ENCODE measurements at regions not wholly inside any gene's neighbourhood (a gene's known extent, or its start where the extent isn't known, plus 50 kb on each side); places are given as distances from the start of the nearest gene placed in this dataset.

DNA sequence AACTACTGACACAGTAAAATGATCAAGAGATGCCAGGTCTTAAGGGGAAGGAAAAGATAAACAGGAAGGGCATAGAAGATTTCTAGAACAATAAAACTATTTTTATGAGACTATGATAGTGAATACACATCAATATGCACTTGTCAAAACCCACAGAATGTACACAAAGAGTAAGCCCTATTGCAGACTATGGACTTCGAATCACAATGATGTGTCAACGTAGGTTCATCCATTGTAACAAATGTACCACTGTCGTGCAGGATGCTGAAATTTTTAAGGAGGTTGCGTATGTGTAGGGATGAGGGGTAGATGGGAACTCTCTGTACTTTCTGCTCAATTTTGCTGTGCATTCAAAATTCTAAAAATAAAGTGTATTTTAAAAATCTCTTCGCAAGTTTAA is 171.9 kb downstream of the KLF12 start:
- DNase-seq, result no peak

DNA sequence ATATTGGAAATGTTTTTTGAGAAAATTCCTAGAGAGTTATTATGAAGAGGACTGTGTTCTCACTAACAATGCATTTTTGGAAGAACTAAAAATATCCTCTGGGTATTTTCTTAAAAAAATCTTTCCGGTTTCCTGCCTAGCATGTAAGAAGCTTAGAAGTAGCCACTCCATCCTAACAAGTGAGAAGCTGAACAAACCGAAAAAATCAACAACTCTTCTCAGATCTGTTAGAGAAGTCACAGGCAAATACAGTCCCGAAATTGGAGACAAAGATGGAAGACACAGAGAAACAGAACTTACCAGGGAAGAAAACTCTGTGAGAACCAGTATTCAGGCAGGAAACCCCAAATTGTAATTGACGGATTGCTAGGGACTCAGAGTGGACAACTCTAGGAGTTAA is 173.0 kb downstream of the KLF12 start:
- DNase-seq, result no peak

DNA sequence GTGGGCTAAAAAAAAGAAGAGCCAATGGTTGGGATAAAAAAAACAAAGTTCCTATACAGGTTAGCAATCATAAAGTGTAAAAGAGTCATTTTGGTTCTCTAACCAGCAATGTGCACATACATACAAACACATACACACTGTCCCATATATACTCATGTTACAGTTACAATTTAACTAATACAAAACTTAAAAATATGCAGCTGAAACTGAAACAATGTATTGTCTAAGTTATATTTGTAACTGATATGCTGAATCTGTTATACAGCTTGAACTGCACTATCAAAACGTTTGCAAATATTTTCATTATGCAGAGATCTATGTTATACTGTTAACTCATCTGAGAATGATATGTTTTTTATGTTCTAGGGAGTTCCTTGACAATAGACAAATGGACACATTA is 173.7 kb downstream of the KLF12 start:
- no peak for DNase-seq

DNA sequence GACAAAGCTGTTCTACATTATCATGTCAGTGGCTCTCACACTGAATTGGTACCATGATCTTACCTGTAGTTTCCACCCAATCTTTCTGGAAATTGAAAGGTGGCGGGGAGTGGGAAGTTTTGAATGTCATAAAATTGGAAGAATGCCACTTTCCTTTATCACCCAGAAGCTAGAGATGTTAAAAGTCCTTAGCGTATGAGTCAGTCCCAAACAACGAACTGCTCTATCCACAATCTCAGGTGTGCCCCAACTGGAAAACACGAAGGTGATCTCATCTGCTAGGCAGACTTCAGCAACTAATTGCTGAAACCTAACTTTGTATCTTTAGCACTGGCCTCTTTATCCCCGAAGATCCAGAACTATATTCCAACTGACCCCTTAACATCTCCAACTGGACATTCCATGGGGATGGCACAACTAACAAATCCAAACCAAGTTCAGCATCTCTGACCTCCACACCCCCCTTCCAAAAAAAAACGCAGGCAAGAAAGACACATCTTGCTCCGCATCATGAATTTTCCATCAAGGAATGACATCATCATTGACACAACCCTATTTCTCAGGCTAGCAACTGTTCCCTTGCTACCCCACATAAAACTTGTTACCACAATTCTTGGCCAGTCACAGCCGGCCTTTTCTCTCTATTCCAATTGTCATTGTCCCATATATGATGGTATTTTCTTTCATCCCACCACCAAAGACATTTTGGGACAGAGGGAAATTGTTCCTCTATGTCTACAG is 175.4 kb downstream of the KLF12 start:
- no peak for DNase-seq

DNA sequence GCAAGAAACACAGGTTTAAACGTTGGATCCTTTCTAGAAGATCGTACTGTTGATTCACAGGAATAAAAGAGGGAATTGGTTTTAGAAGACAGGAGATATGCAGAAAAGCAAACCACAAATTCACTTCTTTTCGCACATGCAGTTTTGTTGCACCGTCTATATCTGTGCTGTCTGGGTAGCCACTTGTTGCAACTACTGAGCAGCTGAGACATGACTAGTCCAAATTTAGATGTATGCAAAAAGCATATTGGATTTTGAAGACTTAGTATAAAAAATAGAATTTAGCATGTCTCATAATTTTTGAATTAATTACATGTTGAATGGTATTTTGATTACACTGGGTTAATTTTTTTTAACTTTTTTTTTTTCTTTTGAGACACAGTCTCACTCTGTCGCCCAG is 176.3 kb downstream of the KLF12 start:
- no peak for DNase-seq

DNA sequence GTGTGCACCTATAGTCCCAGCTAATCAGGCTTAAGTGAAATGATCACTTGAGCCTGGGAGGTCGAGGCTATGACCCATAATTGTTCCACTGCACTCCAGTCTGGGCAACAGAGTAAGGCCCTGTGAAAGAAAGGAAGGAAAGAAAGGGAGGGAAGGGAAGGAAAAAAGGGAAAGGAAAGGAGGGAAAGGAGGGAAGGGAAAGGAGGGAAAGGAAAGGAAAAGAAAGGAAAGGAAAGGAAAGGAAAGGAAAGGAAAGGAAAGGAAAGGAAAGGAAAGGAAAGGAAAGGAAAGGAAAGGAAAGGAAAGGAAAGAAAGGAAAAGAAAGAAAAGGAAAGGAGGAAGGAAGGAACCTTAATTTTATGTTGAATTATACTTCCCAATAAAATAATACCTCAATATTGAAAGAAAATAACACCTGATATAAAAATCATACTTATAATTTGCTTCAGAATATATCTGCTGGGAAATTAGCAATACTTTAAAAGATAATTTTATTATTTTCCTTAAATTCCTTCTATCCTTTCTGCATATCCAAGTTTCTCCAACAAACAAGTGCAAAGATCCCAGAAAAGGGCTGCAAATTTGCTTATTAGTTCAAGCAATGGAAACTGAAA is 177.3 kb downstream of the KLF12 start:
- no peak for DNase-seq

DNA sequence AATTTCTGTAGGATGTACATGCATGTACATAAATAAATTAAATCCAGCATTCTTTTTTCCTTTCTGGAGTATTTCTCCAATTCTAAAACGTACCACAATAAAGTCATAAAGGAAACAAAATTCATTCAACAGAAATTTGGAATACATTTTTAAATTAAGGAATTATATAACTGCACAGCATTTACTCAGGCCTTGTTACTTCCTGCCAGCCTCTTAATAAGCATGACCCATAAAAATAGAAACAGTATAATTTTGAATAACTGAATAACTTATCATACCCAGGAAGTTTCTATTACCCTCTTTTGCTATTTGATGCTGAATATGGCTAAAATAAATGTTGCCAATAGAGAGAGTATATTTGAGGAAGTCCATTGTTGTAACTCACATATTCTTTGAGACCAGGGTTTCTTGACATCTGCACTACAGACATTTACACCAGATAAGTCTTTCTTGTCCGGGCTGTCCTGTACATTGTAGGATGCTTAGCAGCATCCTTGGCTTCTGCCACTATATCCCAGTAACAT is 178.2 kb downstream of the KLF12 start:
- DNase-seq, result no peak

DNA sequence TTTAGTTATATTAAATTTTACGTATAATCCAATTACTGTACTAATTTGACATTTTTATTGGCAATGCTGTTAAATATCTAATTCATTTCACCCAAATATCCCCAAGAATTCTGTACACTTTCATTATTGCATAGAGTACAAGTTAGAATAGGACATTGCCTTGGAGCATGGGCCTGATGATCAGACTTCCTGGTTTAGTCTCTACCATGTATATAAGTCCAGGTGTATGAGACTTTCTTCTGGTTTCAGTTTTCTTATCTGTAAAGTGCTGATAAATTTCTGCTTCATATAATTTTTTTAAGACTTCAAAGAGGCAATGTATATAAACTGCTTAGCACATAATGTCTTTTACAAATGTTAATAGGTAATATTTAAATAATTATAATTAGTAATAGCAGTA is 179.4 kb downstream of the KLF12 start:
- no peak for DNase-seq

DNA sequence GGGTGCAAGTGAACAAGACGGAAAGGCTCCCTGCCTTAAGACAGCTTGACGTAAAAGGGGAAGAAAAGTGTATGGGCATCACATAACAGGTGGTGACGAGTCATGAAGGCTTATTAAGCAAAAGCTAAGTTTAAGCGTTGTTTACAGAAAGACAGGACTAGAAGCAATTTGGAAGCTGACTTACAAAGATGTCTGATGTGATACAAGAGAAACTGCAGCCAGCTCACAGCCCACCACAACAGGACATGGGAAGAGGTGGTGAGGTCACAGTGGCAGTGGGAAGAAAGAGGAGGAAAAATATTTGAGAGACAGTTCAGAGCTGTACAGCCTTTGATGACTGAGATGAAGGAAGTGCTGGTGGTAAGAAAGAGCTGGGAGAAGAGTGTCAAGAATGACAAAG is 181.6 kb downstream of the KLF12 start:
- DNase-seq, result no peak

DNA sequence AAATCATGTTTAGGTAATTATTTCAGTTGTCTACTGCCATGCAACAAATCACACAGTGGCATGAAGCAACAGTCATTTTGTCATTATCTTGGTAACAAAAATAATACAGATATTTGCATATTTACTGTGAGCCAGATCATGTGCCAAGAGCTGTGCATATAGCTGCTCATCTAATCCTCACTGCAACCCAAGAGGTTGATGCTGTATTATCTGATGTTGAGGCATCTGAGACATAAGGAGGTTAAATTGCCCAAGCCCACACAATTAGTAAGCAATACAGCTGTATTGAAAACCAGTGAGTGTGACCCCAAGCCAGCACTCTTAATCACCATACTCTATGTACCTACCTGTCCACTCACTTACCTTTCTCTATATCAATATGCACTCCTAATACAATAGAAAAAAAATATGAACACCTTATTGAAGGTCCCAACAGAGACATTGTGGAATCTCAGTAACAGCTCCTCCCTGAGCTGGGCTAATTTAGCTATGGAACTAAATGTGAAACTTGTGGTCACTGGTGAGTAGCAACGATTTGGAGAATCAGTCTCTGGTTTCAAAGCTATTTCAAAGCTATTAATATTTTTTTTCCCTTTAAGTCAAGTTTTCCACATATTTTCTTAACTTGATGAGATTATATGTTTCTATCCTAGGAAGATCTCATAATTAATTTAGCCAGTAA is 185.2 kb downstream of the KLF12 start:
- no peak for DNase-seq

DNA sequence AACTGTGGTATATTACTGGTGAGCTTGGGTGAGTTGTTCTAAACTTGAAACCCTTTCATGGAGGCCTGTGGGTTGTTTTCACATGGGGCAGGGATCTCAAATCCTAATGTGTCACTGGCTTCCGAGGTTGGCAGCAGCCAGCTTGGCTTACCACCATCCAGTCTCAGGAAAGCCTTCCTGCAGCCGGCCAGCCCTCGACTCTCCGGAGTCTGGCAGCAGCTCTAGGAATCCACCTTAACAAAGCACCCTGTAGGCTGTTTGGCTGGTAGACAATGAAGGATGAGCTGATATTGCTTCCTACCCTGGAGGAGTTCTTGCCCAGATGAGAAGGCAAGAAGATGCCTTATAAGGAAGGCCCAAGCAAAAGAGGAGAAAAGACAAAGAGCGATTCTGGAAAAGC is 188.3 kb downstream of the KLF12 start:
- DNase-seq, result no peak

DNA sequence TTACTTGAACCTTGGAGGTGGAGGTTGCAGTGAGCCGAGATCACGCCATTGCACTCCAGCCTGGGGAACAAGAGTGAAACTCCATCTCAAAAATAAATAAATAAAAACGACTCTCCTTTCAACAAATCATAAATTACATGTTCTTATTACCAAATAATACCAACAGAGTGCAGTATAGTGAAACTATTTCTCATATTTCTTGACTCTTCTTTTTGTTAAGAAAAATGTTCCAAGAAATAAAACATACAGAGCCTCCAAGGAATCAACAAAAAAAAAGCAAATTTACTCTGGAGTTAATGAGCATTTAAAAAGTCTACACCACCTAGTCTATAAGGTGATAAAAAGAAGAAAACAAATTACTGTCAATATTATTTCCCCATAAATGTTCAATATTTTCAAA is 188.8 kb downstream of the KLF12 start:
- DNase-seq, result no peak

DNA sequence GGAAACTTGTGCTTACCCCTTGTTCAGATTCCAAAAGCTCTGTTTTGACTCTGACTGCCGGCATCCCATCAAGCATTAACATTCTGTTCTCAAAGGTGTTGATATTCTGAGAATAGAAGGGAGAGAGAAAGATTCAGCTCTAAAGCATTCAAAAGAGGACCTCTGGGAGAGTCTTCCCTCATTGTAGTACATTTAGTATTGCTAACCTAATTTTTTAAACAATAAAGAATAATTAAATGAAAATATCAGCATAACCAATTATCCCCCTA is 190.3 kb downstream of the KLF12 start:
- no peak for DNase-seq

DNA sequence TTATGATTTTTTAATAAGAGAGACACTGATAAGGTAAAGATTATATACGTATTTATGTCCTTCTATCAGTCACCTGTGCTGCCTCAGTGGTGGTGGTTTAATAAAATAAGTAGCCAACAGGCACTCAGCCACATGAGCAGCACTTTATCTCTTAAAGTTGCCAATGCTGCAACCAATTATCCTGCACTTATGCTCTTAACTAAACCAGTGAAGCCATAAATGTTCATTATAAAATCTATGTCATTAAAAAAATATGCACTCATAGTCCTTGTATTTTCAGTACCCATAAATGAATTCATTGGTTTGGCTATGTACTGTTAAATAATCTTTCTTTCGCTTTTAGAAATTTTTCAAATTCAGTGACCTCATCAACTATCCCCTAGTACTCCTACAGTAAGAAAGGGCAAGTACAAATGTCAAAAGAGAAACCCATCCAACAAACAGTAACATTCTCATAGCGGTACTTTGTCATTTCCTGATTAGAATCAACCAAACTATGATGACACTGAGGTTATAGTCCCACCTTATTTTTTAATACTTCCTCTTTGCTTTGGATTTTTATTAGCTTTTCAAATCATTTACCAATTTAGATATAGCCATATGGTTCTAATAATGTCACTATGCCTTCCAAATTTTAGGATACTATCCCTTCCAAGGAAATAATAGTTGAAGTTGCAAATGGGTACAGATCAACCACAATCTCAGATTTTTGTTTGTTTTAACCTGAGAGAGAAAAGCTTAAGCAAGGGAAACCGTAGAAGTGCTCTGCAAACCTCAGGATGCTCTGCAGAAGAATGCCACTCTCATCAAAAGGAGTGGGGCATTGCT is 190.9 kb downstream of the KLF12 start:
- DNase-seq, result no peak

DNA sequence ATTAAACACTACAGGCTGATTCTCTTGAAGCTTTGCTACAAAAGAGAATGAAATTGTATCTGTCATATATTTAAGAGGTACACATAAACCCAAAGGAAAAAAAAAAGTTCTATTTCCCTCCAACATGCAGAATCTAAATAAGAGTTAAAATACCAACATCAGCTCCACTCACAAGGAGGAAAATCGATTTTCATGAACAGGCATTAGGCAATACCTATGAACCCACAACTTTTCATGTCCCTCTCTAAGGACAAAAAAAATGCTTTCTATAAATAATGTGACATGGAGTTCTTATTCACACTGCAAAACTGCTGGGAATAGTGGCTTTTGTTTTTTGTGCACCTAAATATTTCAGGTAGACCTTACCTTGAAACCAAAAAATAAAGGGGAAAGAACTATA is 192.5 kb downstream of the KLF12 start:
- DNase-seq, result no peak

DNA sequence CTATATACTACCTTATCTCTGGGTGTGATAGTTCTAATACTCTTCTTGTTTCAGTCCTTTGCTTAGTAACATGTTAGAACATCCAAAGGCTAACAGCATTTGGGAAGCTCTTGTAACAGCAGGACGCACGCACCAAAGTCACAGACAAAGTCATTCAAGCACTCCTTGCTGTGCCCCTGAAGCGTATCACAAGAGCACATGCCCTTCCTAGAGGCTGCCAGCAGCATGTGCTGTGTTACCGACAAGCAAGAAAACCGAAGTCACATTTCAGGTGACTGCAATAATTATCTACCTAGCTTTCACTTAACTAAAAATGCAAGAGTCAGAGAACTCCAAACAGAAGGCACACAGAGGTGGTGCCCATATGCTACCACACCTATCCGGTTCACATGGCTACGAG is 194.1 kb downstream of the KLF12 start:
- DNase-seq, result no peak

DNA sequence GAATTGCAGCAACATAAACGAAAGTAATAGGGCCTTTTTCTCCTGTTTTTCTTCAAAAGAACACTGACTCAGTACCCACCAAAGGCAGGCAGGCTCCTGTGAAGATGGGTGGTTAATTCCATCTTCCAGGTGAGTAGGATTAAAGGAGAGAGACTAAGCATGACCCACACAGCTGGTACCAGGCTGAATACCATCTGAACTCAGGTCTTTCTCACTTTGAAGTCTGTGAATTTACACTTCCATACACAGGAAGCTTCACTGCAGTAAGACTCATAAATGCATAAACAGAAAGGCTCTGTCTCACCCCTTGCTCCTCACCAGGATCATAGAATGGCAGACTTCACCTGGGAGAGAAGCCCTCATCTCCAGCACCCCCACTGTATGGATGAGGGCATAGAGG is 194.6 kb downstream of the KLF12 start:
- DNase-seq, result no peak

DNA sequence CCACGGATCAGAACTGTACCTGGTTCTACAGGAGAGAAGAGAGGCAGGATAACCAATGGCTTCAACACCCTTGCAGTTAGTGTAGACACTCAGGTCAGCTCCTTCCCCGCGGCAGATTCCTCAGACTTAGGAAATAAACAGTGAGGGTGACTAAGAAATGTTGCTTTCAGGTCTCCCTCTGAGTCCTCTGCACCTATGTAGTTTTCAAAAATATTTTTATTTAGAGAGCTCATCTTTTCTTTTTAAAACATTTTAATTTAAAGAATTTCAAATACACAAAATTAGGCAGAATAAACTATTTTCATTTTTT is 195.2 kb downstream of the KLF12 start:
- no peak for DNase-seq

DNA sequence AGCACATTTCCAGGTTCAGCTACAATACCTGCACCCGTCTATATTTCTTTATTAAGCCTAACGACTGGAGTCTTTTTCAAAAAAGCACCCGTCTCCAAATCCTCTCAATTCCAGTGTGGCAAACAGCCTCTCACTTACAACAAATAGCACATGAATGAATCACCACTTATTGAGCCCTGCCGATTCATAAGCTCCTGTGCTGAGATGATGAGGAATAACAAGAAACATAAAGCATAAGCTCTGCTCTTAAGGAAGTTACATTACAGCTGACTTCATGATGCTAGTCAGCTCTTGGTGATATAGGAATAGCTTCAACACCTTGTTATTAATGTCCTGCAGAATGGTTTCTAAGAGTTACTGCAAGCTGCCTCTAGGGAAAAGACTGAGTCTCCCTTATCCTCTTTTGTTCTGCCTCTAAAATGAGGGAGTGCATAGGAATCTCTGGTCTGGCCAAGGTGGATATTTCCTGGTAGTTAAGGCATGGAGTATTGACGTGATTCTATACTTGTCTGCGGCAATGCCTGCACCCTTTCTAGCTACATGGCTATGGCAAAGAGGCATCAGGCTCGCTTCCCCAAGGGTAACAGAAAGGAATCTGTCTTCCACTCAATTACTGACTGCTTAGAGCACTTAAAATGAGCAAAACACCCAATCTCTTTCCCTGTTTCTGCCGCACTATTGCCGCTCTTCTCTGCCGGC is 195.7 kb downstream of the KLF12 start:
- DNase-seq, result no peak

DNA sequence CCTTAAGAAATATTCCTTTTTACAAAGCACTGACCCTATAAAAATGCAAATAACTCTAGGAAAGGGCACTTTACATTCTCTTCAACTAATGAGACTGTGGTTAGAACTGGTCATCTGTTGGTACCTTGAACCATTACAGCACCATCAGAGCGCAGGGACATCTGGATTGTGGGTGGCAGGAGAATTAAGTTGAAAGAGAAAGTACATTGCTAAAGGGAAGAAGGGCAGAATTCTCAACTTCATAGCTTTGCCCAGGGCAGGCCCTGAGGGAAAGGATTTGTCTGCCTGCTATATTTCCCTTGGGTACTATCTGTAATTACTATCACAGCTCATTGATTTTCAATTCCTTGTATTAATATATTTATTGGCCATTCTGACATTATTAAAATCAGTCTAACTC is 196.8 kb downstream of the KLF12 start:
- no peak for DNase-seq

DNA sequence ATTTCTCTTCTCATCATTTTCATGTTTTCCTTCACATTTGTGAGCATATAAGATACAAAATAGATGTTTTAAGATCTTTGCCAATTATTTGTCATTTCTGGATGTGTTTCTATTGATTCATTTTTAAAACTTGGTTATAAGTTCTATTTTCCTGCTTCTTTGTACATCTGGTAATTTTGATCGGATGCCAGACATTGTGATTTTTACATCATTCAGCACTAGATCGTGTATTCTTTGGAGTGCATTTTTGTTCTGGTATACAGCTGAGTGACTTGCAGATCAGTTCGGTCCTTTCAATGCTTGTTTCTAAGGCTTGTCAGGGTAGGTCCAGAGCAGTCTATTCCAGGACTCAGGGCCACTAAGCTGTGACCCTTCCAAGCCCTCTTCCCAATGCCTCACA is 198.2 kb downstream of the KLF12 start:
- DNase-seq, result no peak

DNA sequence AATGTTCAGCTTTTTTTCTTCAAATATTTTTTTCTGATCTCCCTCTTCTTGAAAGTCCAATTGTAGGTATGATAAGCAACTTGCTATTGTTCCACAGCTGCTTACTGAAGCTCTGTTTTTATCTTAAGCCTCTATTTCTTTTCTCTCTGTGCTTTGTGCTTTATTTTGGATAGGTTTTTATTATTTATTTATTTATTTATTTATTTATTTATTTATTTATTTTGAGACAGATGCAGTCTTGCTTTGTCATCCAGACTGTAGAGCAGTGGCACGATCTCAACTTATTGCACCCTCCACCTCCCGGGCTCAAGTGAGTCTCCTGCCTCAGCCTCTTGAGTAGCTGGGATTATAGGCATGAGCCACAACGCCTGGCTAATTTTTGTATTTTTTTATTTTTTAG is 199.4 kb downstream of the KLF12 start:
- DNase-seq, result no peak
